ENCODE measurements at regions not wholly inside any gene's neighbourhood (a gene's known extent, or its start where the extent isn't known, plus 50 kb on each side); places are given as distances from the start of the nearest gene placed in this dataset.
"Not testable (repeated sequence)": the region's sequence is repeated elsewhere in the genome, so short reads cannot be mapped to it uniquely, and the experiment has no call there.

DNA sequence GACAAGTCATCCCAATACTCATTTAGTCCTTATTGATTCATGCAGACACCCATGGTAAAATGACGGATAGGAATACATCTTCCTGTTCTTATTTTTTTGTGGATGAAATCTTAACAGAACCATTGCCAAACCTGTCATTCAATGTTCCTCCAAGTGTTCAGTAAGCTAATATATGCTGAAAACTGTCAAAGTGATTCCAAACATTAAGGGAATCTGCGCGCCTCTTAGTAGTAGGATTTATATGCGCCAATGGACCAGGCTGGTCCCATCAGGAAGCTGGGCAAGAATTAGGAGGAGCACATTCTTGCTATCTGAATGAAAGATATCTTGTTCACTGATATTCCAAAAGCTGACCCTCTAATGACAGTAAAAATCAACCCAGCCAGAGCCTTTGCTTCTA, 168.9 kb upstream of the STMND1 start:
- in situ Hi-C loops (cut with MboI; ENCODE audit: low sequenced_read_pairs in 4 of 4) = no loop called here

GRCh38 chr6:16931079-16931478, 169.8 kb upstream of the ATXN1 start:
- H3K27me3 ChIP-seq; DNase-seq; H3K4me3 ChIP-seq; H3K9me3 ChIP-seq; intact Hi-C loops (cut with DNase I; ENCODE audit: low total_unique reads); H3K4me1 ChIP-seq; in situ Hi-C loops (cut with MboI; ENCODE audit: low sequenced_read_pairs in 4 of 4); H3K36me3 ChIP-seq; ATAC-seq; H3K27ac ChIP-seq: not testable (repeated sequence)

More for the DNA sequence above, 168.9 kb upstream of the STMND1 start:
- Histone ChIP-seq H3K36me3 (no peaks in the 10 kb centered on the region), H3K27ac (no peak overlapping the region), H3K27me3 (no peaks in the 10 kb centered on the region), H3K4me3 (no peak overlapping the region), H3K4me1 (no peaks in the 10 kb centered on the region), H3K9me3 (no peaks in the 10 kb centered on the region)
- ATAC-seq (no peak), DNase-seq (no peak)
- intact Hi-C loops (cut with DNase I; ENCODE audit: low total_unique reads) = no loop called here
- TF ChIP-seq, protein P1, sequence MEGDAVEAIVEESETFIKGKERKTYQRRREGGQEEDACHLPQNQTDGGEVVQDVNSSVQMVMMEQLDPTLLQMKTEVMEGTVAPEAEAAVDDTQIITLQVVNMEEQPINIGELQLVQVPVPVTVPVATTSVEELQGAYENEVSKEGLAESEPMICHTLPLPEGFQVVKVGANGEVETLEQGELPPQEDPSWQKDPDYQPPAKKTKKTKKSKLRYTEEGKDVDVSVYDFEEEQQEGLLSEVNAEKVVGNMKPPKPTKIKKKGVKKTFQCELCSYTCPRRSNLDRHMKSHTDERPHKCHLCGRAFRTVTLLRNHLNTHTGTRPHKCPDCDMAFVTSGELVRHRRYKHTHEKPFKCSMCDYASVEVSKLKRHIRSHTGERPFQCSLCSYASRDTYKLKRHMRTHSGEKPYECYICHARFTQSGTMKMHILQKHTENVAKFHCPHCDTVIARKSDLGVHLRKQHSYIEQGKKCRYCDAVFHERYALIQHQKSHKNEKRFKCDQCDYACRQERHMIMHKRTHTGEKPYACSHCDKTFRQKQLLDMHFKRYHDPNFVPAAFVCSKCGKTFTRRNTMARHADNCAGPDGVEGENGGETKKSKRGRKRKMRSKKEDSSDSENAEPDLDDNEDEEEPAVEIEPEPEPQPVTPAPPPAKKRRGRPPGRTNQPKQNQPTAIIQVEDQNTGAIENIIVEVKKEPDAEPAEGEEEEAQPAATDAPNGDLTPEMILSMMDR (IDR thresholded peaks at IDR 0.05 in 4 of 5, conservative IDR thresholded peaks at IDR 0.05 in 1 of 5) = no peak
- TF ChIP-seq POLR2A (IDR thresholded peaks at IDR 0.05) = no peak

- no peak for DNase-seq
- Histone ChIP-seq H3K36me3 (no peaks in the 10 kb centered on the region), H3K9me3 (no peaks in the 10 kb centered on the region), H3K4me1 (no peaks in the 10 kb centered on the region), H3K4me3 (no peak overlapping the region), H3K27ac (no peak overlapping the region), H3K27me3 (no peaks in the 10 kb centered on the region)
- no peak for ATAC-seq
- TF ChIP-seq, protein P1 (IDR thresholded peaks at IDR 0.05 in 4 of 5, conservative IDR thresholded peaks at IDR 0.05 in 1 of 5) = no peak
- TF ChIP-seq POLR2A (IDR thresholded peaks at IDR 0.05) = no peak
- in situ Hi-C loops (cut with MboI; ENCODE audit: low sequenced_read_pairs in 4 of 4) (no loop called here), intact Hi-C loops (cut with DNase I; ENCODE audit: low total_unique reads) (no loop called here)
Observed at GRCh38 chr6:16930432-16930831, 169.2 kb upstream of the ATXN1 start.

- H3K36me3 ChIP-seq = no peaks in the 10 kb centered on the region
- no peaks in the 10 kb centered on the region for H3K4me1 ChIP-seq
- H3K4me3 ChIP-seq = no peak overlapping the region
- intact Hi-C loops (cut with DNase I; ENCODE audit: low total_unique reads) (no loop called here), in situ Hi-C loops (cut with MboI; ENCODE audit: low sequenced_read_pairs in 4 of 4) (no loop called here)
- ATAC-seq (no peak), DNase-seq (no peak)
- no peaks in the 10 kb centered on the region for H3K9me3 ChIP-seq
- TF ChIP-seq POLR2A (IDR thresholded peaks at IDR 0.05) = no peak
- TF ChIP-seq, protein P1 (IDR thresholded peaks at IDR 0.05 in 4 of 5, conservative IDR thresholded peaks at IDR 0.05 in 1 of 5) = no peak
- H3K27ac ChIP-seq = no peak overlapping the region
- H3K27me3 ChIP-seq = no peaks in the 10 kb centered on the region
Observed at GRCh38 chr6:16929809-16930208, 168.5 kb upstream of the ATXN1 start.

DNA sequence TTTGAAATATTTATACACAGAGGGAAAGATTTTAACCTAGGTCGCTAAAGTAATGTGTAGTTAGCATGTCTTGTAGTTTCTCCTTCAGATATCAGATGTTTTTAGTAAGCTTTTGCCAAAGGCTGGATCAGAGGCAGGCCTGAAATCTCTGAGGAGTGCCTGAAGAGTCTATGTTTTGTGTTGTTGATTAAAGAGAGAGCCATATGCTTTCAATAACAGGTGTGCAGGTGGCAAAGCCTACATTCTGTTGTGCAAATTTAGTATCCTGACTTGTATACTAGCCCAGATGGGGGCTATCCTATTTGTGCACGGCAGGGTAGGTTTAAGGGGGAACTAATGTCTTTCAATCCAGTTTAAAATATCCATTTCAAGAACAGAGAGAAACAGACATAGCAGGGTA, 167.1 kb upstream of the ATXN1 start:
- Histone ChIP-seq H3K4me3 (no peak overlapping the region), H3K27ac (no peak overlapping the region), H3K27me3 (no peaks in the 10 kb centered on the region), H3K4me1 (no peaks in the 10 kb centered on the region), H3K36me3 (no peaks in the 10 kb centered on the region), H3K9me3 (no peaks in the 10 kb centered on the region)
- TF ChIP-seq, protein P1 (IDR thresholded peaks at IDR 0.05 in 4 of 5, conservative IDR thresholded peaks at IDR 0.05 in 1 of 5) = no peak
- TF ChIP-seq POLR2A (IDR thresholded peaks at IDR 0.05) = no peak
- DNase-seq (no peak), ATAC-seq (no peak)
- intact Hi-C loops (cut with DNase I; ENCODE audit: low total_unique reads) (no loop called here), in situ Hi-C loops (cut with MboI; ENCODE audit: low sequenced_read_pairs in 4 of 4) (no loop called here)
